ENCODE measurements at regions not wholly inside any gene's neighbourhood (a gene's known extent, or its start where the extent isn't known, plus 50 kb on each side); places are given as distances from the start of the nearest gene placed in this dataset.
"Not testable (repeated sequence)": the region's sequence is repeated elsewhere in the genome, so short reads cannot be mapped to it uniquely, and the experiment has no call there.

DNA sequence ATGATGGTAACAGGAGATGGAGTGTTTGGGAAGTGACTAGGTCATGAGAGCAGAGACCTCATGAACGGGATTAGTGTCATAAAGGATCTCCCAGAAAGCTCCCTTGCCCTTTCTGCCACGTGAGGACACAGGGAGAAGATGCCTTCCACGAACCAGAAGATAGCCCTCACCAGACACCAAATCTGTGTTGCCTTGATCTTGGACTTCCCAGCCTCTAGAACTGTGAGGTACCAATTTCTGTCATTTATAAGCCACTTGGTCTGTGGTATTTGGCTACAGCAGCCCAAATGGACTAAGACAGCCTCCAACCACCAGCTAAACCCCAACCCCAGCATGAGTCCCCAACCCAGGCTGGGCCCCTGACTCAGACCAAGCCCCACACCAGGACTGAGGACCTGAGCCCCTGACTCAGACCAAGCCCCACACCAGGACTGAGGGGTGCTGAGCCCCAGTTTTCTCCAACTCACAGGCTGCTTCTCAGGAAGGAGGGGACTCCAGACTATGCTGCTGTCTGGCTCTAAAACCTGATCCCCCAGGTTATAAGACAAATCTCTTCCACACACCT, 54.1 kb downstream of the PTPRS start:
- H3K27ac Mint-ChIP-seq (ENCODE audit: unreplicated experiment): peak overlapping the region; percentile 18
- H3K4me3 Mint-ChIP-seq (ENCODE audit: unreplicated experiment): no peak overlapping the region
- H3K27me3 Mint-ChIP-seq (ENCODE audit: unreplicated experiment): no peaks in the 10 kb centered on the region
- H3K4me1 Mint-ChIP-seq (ENCODE audit: unreplicated experiment): peaks cover 22% of the 10 kb centered on the region
- peaks cover 19% of the 10 kb centered on the region for H3K36me3 Mint-ChIP-seq (ENCODE audit: unreplicated experiment)
- no peak for DNase-seq (ENCODE audit: extremely low spot score, unreplicated experiment)
- no peaks in the 10 kb centered on the region for H3K9me3 Mint-ChIP-seq (ENCODE audit: unreplicated experiment)
- TF ChIP-seq, protein P1, sequence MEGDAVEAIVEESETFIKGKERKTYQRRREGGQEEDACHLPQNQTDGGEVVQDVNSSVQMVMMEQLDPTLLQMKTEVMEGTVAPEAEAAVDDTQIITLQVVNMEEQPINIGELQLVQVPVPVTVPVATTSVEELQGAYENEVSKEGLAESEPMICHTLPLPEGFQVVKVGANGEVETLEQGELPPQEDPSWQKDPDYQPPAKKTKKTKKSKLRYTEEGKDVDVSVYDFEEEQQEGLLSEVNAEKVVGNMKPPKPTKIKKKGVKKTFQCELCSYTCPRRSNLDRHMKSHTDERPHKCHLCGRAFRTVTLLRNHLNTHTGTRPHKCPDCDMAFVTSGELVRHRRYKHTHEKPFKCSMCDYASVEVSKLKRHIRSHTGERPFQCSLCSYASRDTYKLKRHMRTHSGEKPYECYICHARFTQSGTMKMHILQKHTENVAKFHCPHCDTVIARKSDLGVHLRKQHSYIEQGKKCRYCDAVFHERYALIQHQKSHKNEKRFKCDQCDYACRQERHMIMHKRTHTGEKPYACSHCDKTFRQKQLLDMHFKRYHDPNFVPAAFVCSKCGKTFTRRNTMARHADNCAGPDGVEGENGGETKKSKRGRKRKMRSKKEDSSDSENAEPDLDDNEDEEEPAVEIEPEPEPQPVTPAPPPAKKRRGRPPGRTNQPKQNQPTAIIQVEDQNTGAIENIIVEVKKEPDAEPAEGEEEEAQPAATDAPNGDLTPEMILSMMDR (IDR thresholded peaks at IDR 0.05): no peak

DNA sequence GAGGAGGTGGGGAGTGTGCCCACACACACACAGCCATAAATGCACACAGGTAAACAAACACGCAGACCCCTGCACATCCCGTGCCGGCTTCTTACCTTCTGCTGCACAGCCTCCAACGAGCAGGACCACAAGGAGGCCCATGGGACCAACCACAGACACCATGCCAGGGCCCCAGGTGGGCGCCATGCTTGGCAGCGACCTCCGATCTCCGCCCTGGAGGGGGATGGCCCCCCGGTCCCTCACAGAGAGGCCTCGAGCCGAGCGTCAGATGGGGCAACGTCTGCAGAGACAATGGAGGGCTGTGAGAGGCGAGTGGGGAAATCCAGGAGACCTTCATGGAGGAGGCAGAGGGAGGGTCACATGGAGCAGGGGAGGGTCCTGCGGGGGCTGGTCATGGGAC, 54.7 kb downstream of the PTPRS start:
- Mint-ChIP-seq H3K9me3 (ENCODE audit: unreplicated experiment) (no peaks in the 10 kb centered on the region), H3K4me1 (ENCODE audit: unreplicated experiment) (peaks cover 19% of the 10 kb centered on the region), H3K36me3 (ENCODE audit: unreplicated experiment) (peaks cover 19% of the 10 kb centered on the region), H3K27ac (ENCODE audit: unreplicated experiment) (no peak overlapping the region), H3K27me3 (ENCODE audit: unreplicated experiment) (no peaks in the 10 kb centered on the region), H3K4me3 (ENCODE audit: unreplicated experiment) (no peak overlapping the region)
- TF ChIP-seq, protein P1 (IDR thresholded peaks at IDR 0.05): no peak
- DNase-seq (ENCODE audit: extremely low spot score, unreplicated experiment): no peak

DNA sequence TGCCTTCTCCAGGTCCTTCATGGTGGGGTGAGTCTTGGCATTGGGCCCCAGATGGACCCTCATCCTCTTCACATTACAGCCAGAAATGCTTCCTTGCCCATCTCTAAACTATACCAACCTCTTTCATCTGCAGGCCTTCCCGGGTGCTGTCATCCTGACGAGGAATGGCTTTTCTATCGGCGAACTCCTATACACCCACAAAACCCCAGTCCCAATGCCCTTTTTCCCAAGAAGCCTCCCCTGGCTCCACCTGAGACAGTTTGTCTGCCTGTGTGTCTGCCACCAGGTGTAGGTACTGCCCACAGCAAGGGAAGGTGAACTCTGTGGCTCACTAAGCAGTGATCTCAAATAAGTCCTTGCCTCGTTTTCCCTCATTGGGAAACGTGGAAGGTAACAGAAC, 55.3 kb downstream of the PTPRS start:
- TF ChIP-seq, protein P1 (IDR thresholded peaks at IDR 0.05): no peak
- Mint-ChIP-seq H3K27me3 (ENCODE audit: unreplicated experiment) (no peaks in the 10 kb centered on the region), H3K9me3 (ENCODE audit: unreplicated experiment) (no peaks in the 10 kb centered on the region), H3K4me3 (ENCODE audit: unreplicated experiment) (no peak overlapping the region), H3K4me1 (ENCODE audit: unreplicated experiment) (peaks cover 19% of the 10 kb centered on the region), H3K27ac (ENCODE audit: unreplicated experiment) (no peak overlapping the region), H3K36me3 (ENCODE audit: unreplicated experiment) (peaks cover 19% of the 10 kb centered on the region)
- no peak for DNase-seq (ENCODE audit: extremely low spot score, unreplicated experiment)

DNA sequence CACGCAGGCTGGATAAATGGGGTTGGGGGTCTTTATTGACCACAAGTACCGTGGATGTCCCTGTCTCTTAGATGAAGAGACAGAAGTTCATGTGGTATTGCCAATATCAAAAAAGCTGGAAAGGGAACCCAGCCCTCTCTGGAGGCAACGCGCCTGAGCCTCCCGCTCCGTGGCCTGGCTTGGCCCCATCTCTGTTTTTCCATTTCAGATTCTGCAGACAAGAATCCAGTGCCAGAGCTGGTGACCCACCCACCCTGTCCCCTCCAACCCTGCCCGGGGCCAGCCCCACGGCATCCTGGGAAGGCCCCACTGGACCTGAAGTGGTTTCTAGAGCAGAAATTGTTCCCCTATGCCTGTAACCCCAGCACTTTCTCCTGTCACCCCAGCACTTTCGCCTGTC, 57.7 kb downstream of the PTPRS start:
- Mint-ChIP-seq H3K36me3 (ENCODE audit: unreplicated experiment) (peaks cover 19% of the 10 kb centered on the region), H3K4me3 (ENCODE audit: unreplicated experiment) (no peak overlapping the region), H3K4me1 (ENCODE audit: unreplicated experiment) (peaks cover 9% of the 10 kb centered on the region), H3K9me3 (ENCODE audit: unreplicated experiment) (no peaks in the 10 kb centered on the region), H3K27me3 (ENCODE audit: unreplicated experiment) (no peaks in the 10 kb centered on the region), H3K27ac (ENCODE audit: unreplicated experiment) (no peak overlapping the region)
- TF ChIP-seq, protein P1 (IDR thresholded peaks at IDR 0.05): no peak
- no peak for DNase-seq (ENCODE audit: extremely low spot score, unreplicated experiment)

GRCh38 chr19:5281588-5281987, 59.0 kb downstream of the PTPRS start:
- TF ChIP-seq, protein P1 (IDR thresholded peaks at IDR 0.05): no peak
- DNase-seq (ENCODE audit: extremely low spot score, unreplicated experiment): no peak
- Mint-ChIP-seq H3K4me1 (ENCODE audit: unreplicated experiment) (no peaks in the 10 kb centered on the region), H3K4me3 (ENCODE audit: unreplicated experiment) (no peak overlapping the region), H3K27me3 (ENCODE audit: unreplicated experiment) (no peaks in the 10 kb centered on the region), H3K9me3 (ENCODE audit: unreplicated experiment) (no peaks in the 10 kb centered on the region), H3K36me3 (ENCODE audit: unreplicated experiment) (peaks cover 14% of the 10 kb centered on the region), H3K27ac (ENCODE audit: unreplicated experiment) (no peak overlapping the region)

DNA sequence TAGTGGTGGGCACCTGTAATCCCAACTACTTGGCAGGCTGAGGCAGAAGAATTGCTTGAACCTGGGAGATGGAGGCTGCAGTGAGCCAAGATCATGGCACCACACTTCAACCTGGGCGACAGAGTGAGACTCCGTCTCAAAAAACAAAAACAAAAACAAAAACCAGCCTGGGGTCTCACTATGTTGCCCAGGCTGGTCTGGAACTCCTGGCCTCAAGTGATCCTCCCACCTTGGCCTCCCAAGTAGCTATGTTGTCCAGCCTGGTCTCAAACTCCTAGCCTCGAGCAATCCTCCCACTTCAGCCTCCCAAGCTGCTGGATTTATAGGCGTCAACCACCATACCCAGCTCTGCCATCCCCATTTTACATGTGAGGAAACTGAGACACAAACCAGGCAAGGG, 64.9 kb downstream of the PTPRS start:
- H3K4me1 Mint-ChIP-seq (ENCODE audit: unreplicated experiment); H3K27ac Mint-ChIP-seq (ENCODE audit: unreplicated experiment); H3K9me3 Mint-ChIP-seq (ENCODE audit: unreplicated experiment); H3K27me3 Mint-ChIP-seq (ENCODE audit: unreplicated experiment); H3K4me3 Mint-ChIP-seq (ENCODE audit: unreplicated experiment); DNase-seq (ENCODE audit: extremely low spot score, unreplicated experiment): not testable (repeated sequence)
- H3K36me3 Mint-ChIP-seq (ENCODE audit: unreplicated experiment): peaks cover 13% of the 10 kb centered on the region
